ENCODE measurements at regions not wholly inside any gene's neighbourhood (a gene's known extent, or its start where the extent isn't known, plus 50 kb on each side); places are given as distances from the start of the nearest gene placed in this dataset.

DNA sequence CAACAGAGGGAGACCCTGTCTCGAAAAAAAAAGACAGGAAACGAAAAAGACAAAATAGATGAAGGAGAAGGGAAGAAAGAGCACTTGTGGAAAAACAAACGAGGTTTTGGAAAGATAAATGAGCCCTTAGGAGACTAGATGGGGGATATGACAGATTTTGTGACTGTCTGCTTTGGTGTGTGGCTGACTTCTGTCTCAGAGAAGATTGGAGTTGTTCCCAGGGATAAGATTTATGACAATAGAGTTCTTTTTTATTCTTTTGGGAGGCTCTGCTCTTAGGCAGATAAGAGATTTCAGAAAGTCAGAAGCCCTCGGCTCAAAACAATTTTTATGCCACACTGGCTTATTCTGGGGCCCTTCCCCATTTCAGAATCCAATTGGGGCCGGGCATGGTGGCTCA lies 73.9 kb upstream of the ATF7IP2 start:
- Histone ChIP-seq H3K9me3 (replicated peaks; ENCODE audit: control insufficient read depth, insufficient read depth, low read length) (no peaks in the 10 kb centered on the region), H3K79me2 (ENCODE audit: control insufficient read depth, insufficient read depth, low read length) (no peaks in the 10 kb centered on the region), H2AFZ (ENCODE audit: low read depth, low read length) (no peak overlapping the region), H3K4me2 (ENCODE audit: insufficient read depth, low read length) (no peak overlapping the region), H3K36me3 (ENCODE audit: control insufficient read depth in 2 of 2, extremely low read depth in 1 of 2, insufficient read depth in 2 of 2, low read length in 2 of 2) (no peaks in the 10 kb centered on the region), H3K9ac (replicated peaks; ENCODE audit: extremely low read depth, insufficient read depth, low read length) (no peak overlapping the region), H3K27ac (ENCODE audit: insufficient read depth, low read depth, low read length) (no peak overlapping the region), H3K9me1 (replicated peaks; ENCODE audit: control insufficient read depth, extremely low read depth, insufficient read depth, low read length) (no peaks in the 10 kb centered on the region), H3K4me3 (replicated peaks in 1 of 3; ENCODE audit: insufficient read depth in 1 of 3, low read depth in 1 of 3, low read length in 3 of 3) (no peak overlapping the region), H3K27me3 (ENCODE audit: control insufficient read depth in 2 of 2, insufficient read depth in 2 of 2, low read length in 2 of 2) (no peaks in the 10 kb centered on the region), H3K4me1 (ENCODE audit: control insufficient read depth, extremely low read depth, insufficient read depth, low read length) (no peaks in the 10 kb centered on the region), H4K20me1 (replicated peaks; ENCODE audit: control insufficient read depth, extremely low read depth, insufficient read depth, low read length) (no peaks in the 10 kb centered on the region)
- CTCF ChIA-PET, result no interaction called here
- intact Hi-C loops (cut with micrococcal nuclease), result no loop called here
- dilution Hi-C loops (cut with MboI; ENCODE audit: extremely low pct_ligation_motif_present, low sequenced_read_pairs), result no loop called here
- FAIRE-seq (no peak), DNase-seq (ENCODE audit: low read depth, low spot score) (no peak)
- no TSS peak for BruUV-seq (replicated peaks)
- TF ChIP-seq JUN (IDR thresholded peaks at IDR 0.05; ENCODE audit: borderline replicate concordance, insufficient read depth, insufficient read length, low read depth) (no peak), MYC (IDR thresholded peaks at IDR 0.05; ENCODE audit: low read depth, low read length) (no peak), FOS (IDR thresholded peaks at IDR 0.05; ENCODE audit: borderline replicate concordance, insufficient read depth, low read length) (no peak), EZH2 (IDR thresholded peaks at IDR 0.05; ENCODE audit: borderline replicate concordance, low read depth, low read length, severe bottlenecking) (no peak), GATA2 (IDR thresholded peaks at IDR 0.05; ENCODE audit: insufficient read depth, insufficient read length, low read depth, low read length) (no peak), POLR2AphosphoS5 (IDR thresholded peaks at IDR 0.05; ENCODE audit: insufficient read depth, low read depth, low read length) (no peak), POLR2A (IDR thresholded peaks at IDR 0.05; ENCODE audit: low read depth, low read length) (no peak)
- TF ChIP-seq, protein P1, sequence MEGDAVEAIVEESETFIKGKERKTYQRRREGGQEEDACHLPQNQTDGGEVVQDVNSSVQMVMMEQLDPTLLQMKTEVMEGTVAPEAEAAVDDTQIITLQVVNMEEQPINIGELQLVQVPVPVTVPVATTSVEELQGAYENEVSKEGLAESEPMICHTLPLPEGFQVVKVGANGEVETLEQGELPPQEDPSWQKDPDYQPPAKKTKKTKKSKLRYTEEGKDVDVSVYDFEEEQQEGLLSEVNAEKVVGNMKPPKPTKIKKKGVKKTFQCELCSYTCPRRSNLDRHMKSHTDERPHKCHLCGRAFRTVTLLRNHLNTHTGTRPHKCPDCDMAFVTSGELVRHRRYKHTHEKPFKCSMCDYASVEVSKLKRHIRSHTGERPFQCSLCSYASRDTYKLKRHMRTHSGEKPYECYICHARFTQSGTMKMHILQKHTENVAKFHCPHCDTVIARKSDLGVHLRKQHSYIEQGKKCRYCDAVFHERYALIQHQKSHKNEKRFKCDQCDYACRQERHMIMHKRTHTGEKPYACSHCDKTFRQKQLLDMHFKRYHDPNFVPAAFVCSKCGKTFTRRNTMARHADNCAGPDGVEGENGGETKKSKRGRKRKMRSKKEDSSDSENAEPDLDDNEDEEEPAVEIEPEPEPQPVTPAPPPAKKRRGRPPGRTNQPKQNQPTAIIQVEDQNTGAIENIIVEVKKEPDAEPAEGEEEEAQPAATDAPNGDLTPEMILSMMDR (IDR thresholded peaks at IDR 0.05; ENCODE audit: extremely low read depth in 1 of 2, insufficient read depth in 1 of 2, low read depth in 1 of 2, low read length in 2 of 2), result no peak
- TF ChIP-seq, protein P2, sequence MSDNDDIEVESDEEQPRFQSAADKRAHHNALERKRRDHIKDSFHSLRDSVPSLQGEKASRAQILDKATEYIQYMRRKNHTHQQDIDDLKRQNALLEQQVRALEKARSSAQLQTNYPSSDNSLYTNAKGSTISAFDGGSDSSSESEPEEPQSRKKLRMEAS (IDR thresholded peaks at IDR 0.05; ENCODE audit: insufficient read depth, insufficient read length), result no peak
- POLR2A ChIA-PET, result no interaction called here
